KG1 (cell line): ENCODE measurements at regions not wholly inside any gene's neighbourhood (a gene's known extent, or its start where the extent isn't known, plus 50 kb on each side); places are given as distances from the start of the nearest gene placed in this dataset.

Source experiments
- DNase-seq: peaks from one replicate; lab custom pipeline; 2025; lab: John Stamatoyannopoulos, UW

DNA sequence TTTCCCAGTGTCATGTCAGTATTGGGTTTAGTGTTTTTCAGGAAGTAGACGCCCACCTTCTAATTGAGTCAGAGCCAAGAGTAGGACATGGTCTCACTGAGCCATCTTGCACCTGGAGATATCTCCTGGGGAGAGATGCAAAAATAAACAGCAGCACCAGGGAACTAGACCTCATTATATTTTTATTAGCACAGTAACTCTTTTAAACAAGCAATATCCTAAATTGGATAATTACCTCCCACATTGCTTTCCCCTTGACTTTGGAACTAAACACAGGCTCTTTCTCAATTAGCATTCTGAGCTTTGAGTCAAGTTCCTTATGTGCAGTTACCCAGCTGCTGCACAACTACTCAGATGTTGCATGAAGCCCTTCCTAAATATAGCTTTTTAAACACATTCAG is 175.4 kb downstream of the IBTK start:
- no peak for DNase-seq

DNA sequence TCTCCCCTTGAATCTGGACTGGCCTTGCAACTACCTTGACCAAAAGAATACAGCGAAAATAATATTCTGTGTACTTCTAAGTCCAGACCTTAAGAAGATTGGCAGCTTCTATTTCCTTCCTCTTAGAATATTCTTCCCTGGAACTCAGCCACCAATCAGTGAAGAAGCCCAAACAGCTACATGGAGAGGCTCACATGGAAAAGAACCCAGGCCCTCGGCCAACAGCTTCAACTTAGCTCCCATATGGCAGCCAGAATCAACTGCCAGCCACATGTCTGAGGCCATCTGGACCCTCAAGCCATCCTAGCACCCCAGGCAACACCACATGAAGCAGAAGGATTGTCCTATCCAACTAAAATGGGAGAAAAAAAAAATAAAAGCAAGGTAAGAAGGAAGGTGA is 178.8 kb downstream of the IBTK start:
- no peak for DNase-seq

DNA sequence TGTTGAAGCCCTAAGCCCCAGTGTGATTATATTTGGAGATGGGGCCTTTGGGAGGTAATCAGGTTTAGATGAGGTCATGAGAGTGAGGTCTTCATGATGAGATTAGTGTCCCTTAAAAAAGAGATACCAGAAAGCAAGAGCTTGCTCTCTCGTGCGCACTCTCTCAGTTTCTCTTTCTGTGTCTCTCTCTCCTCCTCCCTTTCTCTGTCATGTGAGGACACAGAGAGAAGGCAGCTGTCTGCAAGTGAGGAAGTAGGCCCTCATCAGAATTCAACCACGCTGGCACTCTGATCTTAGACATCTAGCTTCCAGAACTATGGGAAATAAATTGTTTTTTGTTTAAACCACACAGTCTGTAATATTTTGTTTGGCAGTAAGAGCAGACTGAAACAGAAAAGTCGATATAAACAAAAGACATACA is 180.5 kb downstream of the IBTK start:
- DNase-seq = no peak

DNA sequence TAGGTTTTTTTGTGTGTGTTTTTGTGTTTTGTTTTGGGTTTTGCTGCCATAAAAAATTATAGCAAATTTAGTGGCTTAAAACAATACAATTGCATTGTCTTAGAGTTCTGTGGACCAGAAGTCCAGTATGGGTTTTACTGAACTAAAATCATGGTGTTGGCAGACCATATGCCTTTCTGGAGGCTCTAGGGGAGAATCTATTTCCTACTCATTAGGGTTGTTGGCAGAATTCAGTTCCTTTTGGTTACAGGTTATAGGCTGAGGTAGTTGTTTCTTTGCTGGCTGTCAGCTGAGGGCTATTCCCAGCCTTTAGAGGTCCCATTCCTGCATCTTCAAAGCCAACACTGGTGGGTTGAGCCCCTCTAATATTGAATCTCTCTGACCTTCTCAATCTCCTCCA is 181.3 kb downstream of the IBTK start:
- DNase-seq = no peak

DNA sequence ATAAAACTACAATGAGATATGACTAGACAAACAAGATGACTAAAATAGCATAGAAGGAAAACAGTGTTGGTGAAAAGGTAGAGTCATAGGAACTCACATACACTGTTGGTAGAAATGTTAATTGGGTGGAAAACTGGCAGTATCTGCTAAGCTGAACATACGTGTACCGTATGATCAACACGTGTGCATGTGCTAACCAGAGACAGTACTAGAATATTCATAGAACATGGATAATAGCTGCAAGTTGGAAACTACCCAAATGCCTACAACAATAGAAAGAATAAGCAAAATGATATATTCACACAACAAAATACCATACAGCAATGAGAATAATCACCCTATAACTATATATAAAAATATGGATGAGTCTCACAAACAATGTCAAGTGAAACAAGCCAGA is 184.0 kb downstream of the IBTK start:
- DNase-seq = no peak

DNA sequence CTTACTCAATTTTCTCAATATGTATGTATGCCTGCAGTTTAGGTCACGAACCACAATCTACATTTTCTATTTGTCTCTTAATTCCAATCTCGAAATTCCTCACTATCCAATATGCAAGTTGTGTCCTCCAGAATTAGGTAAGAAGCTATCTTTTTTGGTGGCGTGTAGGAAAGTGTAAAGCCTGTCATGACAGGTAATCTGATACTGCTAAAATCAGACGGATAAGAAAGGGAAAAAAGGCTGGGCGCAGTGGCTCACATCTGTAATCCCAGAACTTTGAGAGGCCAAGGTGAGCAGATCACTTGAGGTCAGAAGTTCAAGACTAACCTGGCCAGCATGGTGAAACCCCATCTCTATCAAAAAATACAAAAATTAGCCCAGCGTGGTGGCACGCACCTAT is 185.3 kb downstream of the IBTK start:
- no peak for DNase-seq

DNA sequence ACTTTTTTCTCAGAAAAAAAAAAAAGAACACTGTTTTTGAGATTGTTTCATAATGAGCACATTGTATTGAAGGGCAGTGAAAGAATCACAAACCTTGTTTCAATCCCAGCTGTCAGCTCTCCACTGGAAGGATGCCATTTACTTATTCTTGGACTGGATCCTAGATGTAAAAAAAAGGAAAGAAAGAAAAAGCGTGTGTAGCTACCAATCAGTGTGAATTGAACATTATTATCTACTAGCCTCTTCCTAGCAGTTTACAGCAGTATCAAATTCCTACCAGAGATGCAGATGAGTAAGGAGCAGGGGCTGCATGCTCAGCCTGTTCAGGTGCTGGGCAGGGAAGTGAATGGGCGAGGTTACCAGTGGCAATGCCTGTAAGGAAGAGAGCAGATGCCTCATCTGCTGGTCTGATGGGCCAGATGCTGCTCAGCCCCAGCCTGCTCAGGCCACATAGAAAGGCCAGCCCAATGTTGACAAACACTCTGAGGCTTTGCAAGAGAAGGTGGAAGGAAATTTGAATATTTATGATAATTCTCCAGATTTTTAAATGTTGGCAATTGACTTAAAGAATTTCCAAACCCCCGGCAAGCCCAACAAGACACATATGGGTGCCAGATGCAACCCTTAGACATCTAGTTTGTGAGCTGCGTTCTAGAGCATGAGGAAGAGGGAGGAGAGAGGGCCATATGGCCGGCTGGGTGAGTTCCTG is 189.5 kb downstream of the IBTK start:
- no peak for DNase-seq

DNA sequence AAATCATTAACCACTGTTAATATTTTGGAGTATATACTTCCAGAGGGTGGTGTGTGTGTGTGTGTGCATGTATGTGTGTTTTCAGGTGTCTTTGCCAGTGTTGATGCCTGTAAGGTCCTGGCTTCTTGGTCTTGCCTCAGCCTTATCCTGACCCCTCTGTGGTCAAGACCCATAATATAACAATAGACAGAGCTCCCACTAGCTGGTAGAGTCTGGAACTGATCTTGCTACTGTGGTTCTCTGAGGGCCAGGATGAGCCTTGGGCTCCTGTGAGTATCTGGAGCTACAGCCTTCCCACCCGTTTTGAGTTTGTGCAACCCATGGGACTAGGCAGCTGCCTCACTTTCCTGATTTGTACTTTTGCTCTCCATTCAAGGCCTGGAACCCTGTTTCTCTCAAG is 191.0 kb downstream of the IBTK start:
- no peak for DNase-seq

DNA sequence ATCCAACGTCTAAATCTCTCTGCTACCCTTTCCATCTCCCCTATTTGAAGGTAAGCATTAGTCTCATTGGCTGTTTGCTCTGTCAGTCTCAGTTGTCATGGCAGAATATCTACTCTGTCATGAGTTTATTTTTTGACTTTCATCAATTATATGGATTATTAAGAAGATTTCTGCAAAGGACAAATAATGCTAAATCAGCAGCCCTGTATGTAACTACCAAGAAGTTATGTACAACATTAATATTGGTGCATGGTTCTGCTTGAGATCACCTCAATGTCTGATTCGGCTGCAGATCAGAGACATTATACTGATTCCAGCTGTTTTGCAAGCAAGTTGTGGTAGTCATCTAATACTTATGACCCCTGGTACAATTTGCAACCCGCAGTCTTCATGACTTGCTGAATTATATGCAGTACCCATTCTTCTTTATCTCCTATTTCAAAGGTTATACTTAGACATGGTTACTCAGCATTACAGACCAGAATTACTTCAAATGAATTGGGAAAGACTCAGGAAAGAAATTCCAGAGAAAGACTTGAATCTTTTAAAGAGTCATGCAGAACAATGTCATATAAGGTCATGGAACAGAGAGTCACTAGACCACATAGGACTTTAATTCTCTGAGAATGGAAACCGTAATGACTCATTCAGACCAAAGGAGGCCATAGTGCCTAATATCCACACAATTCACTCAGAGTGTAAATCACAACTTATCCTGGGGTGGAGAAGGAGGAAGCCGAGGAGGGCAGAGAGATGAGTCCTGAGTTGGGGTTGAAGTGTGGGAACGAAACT is 201.4 kb downstream of the IBTK start:
- no peak for DNase-seq

DNA sequence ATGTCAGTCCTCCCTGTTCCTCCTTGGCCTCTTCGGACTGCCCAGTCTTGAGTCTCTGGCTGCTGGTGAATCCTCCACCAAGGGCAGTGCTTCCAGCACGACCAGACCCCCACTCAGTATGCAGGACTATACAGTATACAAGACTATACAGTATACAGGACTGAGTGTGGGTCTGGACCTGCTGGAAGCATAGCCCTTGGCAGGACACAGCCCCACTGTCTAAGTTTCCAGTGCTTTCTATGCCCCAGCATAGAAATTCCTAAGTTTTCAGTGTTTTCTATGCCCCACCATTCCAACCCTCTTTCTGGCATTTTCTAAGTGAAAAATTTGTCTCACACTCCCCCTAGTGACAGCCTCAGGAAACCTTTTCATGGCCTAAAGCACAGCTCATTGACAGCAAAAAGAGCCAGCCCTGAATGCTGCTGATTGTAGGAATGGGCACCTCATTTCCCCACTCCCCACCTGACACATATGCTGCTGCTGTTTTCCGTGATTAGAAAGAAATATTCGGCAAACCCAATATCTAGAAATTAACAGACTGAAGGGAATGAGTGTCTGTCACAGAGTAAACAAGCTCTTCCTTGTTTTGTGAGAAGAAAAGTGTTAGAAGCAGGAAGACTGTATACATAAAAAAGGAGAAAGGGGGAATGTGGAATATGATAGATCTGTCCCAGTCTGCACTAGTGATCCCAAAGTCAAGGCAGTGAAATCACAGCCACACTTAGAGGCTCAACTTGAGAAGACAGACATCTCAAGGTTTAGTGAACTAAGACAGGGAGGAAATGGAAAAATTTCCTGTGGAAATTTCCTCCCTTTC is 206.9 kb downstream of the IBTK start:
- DNase-seq = peak; percentile 30

DNA sequence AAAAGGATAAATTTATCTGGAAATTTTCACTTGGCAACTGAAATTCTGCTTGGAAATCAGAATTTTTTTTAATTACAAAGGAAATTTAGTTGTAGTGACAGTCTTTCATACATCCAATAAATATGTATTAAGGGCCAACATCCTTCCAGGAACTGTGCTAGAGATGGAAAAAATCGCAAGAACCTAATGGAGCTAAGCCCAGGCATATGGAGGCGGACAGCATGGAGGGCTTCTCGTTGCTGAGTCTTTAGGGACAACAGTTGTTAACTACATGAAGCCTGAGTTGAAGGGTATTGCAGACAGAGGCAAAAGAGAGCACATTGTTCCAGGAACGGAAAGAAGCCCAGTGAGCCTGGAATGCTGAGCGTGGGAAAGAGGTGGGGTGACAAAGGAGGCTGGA is 208.9 kb downstream of the IBTK start:
- DNase-seq = no peak

DNA sequence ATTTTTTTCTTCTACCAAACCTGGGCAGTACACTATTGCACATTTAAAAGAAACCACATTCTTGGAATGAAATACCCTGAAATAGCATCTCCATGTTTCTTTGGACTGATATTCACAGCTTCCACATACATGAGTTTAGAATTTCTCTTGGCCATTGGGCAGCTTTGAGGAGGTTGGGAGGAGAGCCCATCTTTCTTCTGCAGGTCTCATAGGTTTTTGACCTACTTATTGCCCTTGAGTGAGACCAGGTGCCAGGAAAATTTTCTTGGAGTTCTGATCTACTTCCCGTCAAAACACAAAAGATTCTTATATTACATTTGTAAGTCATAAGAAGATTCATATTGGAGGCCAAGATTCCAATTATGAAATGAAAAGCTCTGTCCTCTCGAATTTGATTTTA is 212.0 kb downstream of the IBTK start:
- no peak for DNase-seq

DNA sequence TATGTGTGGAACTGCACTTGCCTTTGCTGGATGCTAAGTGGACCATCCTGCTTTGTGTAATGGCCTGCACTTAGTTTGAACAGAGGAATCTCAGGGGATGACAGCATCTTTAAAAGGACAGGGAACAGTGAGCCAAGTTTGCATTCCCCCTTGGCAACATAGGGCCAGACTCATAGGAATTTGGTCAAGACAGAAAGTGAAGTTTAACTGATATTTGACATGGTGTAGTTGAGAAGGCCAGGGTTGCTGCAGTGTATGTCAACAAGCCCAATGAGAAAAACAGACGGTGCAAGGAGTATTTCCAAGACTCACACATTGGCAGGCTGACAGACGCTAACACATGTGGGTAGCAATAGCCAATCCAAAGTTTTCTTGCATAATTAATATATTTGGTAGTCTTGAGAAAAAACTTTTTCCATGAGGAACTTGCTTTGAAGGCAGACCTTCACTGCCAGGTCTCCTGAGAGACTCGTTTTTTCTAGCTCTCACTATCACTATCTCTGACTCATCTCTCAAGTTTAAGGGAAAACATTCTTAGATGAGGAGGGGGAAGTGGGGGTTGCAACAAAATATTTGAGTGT is 213.8 kb downstream of the IBTK start:
- DNase-seq = no peak

DNA sequence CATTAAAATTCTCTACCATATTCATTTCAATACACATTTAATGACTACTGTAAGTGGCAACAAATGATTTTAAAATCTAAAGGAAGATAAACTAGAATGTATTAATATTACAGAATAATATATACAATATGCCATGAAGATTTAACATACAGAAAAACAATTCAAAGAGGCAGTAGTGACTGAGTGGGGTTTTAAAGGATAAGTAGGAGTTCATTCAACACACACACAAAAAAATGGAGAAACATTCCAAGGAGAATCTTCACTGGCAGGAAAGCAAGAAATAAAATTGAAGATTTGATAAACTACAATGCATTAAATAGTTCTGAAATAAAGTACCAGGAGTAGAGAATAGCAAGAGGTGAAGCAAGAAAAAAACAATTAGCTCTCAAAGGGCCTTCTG is 215.1 kb downstream of the IBTK start:
- DNase-seq = no peak

DNA sequence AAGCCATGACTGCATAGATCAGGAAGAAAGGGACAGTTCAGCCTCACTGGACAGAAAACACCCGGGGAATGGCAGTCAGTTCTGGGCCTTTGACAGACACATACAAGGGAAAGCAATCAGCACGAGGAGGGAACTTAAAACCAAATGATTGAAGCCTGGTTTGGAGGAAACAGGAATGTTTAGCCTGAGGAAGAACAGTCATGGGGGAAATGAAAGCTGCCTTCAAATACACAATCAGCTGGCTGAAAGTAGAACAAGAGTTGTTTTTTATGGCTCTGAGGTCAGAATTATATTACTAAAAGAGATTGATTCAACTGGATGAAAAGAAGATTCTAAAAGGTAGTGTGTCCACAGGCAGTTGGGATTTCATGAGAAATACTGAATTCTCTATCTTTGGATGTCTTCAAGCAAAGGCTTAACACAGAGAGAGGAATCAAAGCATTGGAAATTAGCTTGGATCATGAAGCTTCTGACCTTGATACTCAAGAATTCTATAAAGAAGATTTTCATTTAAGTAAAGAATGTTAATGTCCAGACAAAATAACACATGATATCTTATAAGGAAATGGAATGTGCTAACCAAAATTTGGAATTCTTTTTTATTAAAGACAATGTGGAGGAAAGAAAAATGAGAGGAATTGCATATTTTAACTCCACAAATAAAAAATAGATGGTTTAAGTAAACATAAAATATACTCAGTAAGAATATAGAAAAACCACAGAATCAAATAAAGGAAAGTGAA is 216.6 kb downstream of the IBTK start:
- DNase-seq = no peak

DNA sequence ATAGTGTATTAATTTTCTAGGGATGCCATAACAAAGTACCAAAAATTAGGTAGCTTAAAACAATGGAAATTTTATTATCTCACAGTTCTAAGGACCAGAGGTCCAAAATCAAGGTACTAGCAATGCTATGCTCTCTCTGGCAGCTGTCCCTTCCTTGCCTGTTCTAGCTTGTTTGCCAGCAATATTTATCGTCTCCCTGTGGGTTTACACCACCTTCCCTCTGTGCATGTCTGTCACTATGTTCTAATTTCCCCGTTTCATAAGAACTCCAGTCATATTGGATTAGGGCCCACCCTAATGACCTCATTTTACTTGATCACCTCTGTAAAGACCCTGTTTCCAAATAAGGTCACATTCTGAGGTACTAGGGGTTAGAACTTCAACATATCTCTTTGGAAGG is 217.2 kb downstream of the IBTK start:
- DNase-seq = no peak

DNA sequence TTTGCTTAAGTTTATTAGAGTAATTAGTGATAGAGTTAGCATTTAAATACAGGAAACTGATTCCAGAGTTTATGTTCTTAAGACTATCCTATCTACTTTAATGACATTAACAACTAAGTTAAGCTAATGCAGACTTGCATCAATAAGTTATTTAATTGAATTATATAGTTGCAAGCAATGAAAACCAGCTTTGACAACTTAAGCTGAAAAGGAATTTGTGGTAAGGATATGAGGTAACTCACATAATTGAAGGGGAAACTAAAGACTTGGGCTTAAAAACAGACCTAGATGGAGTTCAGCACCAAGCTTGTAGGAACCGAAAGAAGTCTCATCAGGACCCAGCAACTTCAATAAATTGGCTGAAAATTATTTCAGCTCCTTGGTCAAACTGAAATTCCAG is 222.3 kb downstream of the IBTK start:
- no peak for DNase-seq

DNA sequence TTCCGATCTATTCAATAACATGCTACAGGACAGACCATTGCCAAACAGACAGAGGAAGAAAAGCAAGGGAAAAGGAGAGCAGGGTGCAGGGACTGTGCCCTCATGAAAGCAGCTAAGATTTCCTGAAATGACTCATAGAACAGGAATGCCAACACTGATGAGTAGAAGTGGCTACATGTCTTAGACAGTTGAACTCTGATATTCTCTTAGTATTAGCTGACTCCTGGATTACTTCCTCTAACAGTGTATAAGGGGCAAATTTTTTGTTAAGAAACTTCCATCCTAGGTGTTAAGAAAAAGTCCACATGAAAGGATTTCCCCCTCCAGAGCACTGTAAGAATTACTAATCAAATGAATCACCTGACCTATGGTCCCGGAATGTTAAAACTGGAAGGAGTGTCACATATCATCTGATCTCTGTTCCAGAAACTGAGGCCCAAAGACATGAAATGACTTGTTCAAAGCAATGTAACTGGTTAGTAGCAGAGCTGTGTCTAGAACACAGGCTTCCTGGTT is 224.9 kb downstream of the IBTK start:
- no peak for DNase-seq

DNA sequence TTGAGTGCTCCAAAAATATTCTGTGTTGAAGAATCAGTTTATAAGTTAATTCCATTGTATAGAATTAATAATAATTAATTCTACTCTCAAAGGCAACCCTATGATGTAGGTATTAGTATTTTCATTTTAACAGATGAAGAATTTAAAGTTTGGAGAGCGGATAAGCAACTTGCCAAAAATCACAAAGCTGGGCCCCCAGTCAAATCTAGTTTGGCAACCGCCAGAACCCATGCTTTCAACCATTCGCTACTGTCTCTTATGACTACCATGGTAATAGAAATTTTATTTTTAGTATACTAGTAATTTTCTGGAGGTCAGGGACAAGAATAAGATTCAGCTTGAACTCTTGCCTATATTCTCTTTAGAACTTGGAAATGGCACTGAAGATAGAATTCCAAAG is 229.8 kb downstream of the IBTK start:
- DNase-seq = no peak

DNA sequence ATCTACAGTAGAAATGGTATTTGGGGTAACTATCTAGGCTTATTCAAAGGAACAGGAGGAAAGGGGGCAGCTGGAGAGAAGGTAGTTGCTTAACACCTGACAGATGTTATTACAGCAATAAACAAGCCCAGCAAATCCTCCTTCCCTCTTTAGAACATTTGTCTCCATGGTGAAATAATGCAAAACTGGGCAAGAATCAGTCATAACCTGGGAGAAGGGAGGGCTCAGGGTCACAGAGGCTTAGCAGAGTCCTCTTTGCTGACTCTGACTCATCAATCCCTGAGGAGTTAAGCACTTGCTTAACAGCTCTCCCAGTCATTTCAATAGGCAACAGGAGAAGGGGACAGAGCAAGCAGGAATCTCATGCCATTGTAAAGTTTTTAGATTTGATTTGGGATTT is 230.3 kb downstream of the IBTK start:
- DNase-seq = no peak

DNA sequence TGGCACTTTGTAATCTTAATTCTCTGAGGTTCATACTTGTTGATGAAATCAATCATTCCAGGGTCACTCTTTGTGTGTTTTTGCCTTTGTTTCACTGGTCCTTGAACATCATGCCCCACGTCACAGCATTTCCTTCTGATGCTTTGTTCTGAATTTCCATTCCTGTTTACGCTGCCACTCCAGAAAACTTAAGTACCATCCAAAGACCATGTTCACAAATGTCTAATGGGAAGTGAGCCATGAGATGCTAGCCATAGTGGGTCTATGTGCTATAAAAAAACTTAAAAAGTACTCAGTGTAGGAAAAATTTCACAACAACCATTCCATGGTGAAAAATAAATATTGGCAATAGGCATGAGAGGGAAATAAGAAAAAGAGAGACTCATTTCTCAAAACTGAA is 232.0 kb downstream of the IBTK start:
- no peak for DNase-seq

DNA sequence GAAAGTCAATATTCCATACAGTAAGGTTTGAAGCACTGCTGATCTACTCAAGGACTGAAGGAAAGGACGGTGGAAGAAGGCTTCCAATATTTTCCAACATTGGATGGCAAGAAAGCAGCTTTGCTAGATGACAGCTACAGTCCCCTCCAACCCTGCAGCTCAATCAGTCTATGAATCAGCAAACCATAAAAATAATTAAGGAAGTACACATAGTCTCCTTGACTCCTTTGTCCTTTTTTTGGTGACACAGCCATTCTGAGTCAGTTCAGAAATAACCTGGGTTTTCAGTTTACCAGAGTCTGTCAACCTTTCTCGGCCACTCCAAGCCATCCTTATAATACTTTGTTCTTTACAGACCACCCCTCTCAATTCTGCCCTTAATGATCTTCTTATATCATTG is 232.5 kb downstream of the IBTK start:
- DNase-seq = no peak
